T-cell (primary cell): ENCODE measurements at regions not wholly inside any gene's neighbourhood (a gene's known extent, or its start where the extent isn't known, plus 50 kb on each side); places are given as distances from the start of the nearest gene placed in this dataset.
"Not testable (repeated sequence)": the region's sequence is repeated elsewhere in the genome, so short reads cannot be mapped to it uniquely, and the experiment has no call there.

Experiments used
- ATAC-seq, 4 experiments: fragments of 200-7000 bp in 3 of 4; fragments of 150-1000 bp in 1 of 4; cut with Tn5 transposase; replicated peaks in 1 of 4; 1 replicate in 3 of 4; 2 replicates in 1 of 4; pipeline ENCODE4 v1.10.0; 2021; ENCODE audit warnings: moderate library complexity in 3 of 4, mild to moderate bottlenecking in 2 of 4, moderate number of reproducible peaks in 1 of 4
- CTCF ChIA-PET, 2 donors: fragments of 300-600 bp; sonication (Branson Sonifier 250); formaldehyde crosslinking; loops; one replicate each; lab custom pipeline; 2022; ENCODE audit warnings: antibody characterized with exemption in 2 of 2; lab: Charles Lee
- POLR2A ChIA-PET, 2 donors: fragments of 300-600 bp; sonication (Branson Sonifier 250); formaldehyde crosslinking; loops; one replicate each; lab custom pipeline; 2022; ENCODE audit warnings: antibody characterized with exemption in 2 of 2; lab: Charles Lee
- DNase-seq, 35 experiments: peaks; one replicate each; pipeline versions ENCODE4 v3.0.0 to v3.0.0-alpha.2; 2013 to 2023
- H3K27ac ChIP-seq: one replicate; pipeline ENCODE4 v1.5.1; 2013; ENCODE audit warnings: low read length
- H3K27me3 ChIP-seq, 2 experiments: replicated peaks in 1 of 2; 1 replicate in 1 of 2; 2 replicates in 1 of 2; pipeline versions ENCODE4 v1.6.1 to v1.7.0; 2013; ENCODE audit warnings: low read length in 1 of 2, mixed read lengths in 1 of 2; ENCODE audit not compliant: control insufficient read depth in 2 of 2, insufficient read depth in 2 of 2; ENCODE audit errors: extremely low read depth in 1 of 2
- H3K36me3 ChIP-seq, 2 donors: 1 replicate in 1 of 2; 2 replicates in 1 of 2; pipeline versions ENCODE4 v1.6.1 to v1.7.0; 2013; ENCODE audit warnings: low read length in 1 of 2; ENCODE audit not compliant: control insufficient read depth in 2 of 2, insufficient read depth in 1 of 2; ENCODE audit errors: extremely low read depth in 1 of 2
- H3K4me1 ChIP-seq, 2 experiments: 1 replicate in 1 of 2; 2 replicates in 1 of 2; pipeline versions ENCODE4 v1.6.1 to v1.7.0; 2013; ENCODE audit warnings: low read length in 2 of 2, mixed read lengths in 1 of 2; ENCODE audit not compliant: insufficient read depth in 2 of 2, control insufficient read depth in 1 of 2; ENCODE audit errors: extremely low read depth in 1 of 2
- H3K4me3 ChIP-seq, 2 donors: 1 replicate in 1 of 2; 2 replicates in 1 of 2; pipeline versions ENCODE4 v1.5.1 to v1.7.0; 2013; ENCODE audit warnings: mild to moderate bottlenecking in 2 of 2, low read length in 1 of 2, moderate library complexity in 1 of 2; ENCODE audit not compliant: control insufficient read depth in 1 of 2; ENCODE audit errors: extremely low read depth in 1 of 2
- H3K9me3 ChIP-seq: 2 replicates; pipeline ENCODE4 v1.7.0; 2013
- H3K27ac Mint-ChIP-seq, 2 donors: one replicate each; pipeline ENCODE4 v1.8.0; 2020 to 2021; ENCODE audit warnings: mild to moderate bottlenecking in 2 of 2, mixed read lengths in 2 of 2
- H3K27me3 Mint-ChIP-seq, 2 donors: one replicate each; pipeline ENCODE4 v1.8.0; 2021 to 2022; ENCODE audit warnings: mixed read lengths in 2 of 2
- H3K36me3 Mint-ChIP-seq: one replicate; pipeline ENCODE4 v1.8.0; 2021; ENCODE audit warnings: mixed read lengths
- H3K4me1 Mint-ChIP-seq, 3 donors: one replicate each; pipeline ENCODE4 v1.8.0; 2020 to 2022; ENCODE audit warnings: mixed read lengths in 3 of 3, mild to moderate bottlenecking in 1 of 3
- H3K4me3 Mint-ChIP-seq, 3 donors: one replicate each; pipeline ENCODE4 v1.8.0; 2020 to 2022; ENCODE audit warnings: mild to moderate bottlenecking in 3 of 3, mixed read lengths in 3 of 3, moderate library complexity in 3 of 3
- H3K9me3 Mint-ChIP-seq, 3 donors: one replicate each; pipeline ENCODE4 v1.8.0; 2020 to 2022; ENCODE audit warnings: mixed read lengths in 3 of 3
- WGBS: methylation state at CpG from one replicate; pipeline ENCODE4 v1.1.5; 2013; ENCODE audit warnings: missing lambda C conversion rate; ENCODE audit not compliant: insufficient coverage; 5-methylcytosine and 5-hydroxymethylcytosine counted together

DNA sequence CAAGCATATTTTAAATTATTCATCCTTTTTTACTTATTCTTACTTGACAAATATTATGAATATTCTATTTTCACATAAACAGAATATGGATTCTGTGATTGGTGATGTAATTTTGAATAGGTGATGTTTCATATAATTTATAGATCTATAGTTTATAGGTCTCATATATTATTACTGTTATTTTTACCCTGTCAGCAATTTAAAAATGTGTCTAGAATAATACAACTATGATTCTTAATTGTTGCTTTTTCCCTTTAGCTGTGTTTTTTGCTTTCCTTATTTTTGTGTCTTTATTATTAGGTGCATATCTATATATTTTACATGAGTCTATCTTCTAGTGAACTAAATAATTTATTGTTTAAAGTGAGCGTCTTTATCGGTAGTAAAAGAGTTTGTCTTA lies 226.7 kb upstream of the FSIP2 start:
- Mint-ChIP-seq H3K4me3 (no peak overlapping the region), H3K27me3 (no peaks in the 10 kb centered on the region), H3K4me1 (no peaks in the 10 kb centered on the region), H3K36me3 (no peaks in the 10 kb centered on the region), H3K9me3 (peaks cover 14 to 51% (median 40%) of the 10 kb centered on the region in 3 donors), H3K27ac (no peak overlapping the region)
- DNase-seq = no peak
- Histone ChIP-seq H3K27me3 (no peaks in the 10 kb centered on the region), H3K4me3 (no peak overlapping the region), H3K27ac (no peak overlapping the region), H3K9me3 (no peaks in the 10 kb centered on the region), H3K36me3 (no peaks in the 10 kb centered on the region), H3K4me1 (no peaks in the 10 kb centered on the region)
- CTCF ChIA-PET = no interaction called here
- POLR2A ChIA-PET = no interaction called here
- ATAC-seq = no peak
- WGBS = no CpG with 5 or more reads among the region's 2 CpGs

GRCh38 chr2:185522472-185522871 lies 216.1 kb upstream of the FSIP2 start:
- CTCF ChIA-PET = no interaction called here
- Mint-ChIP-seq H3K4me1 (no peaks in the 10 kb centered on the region), H3K27me3 (no peaks in the 10 kb centered on the region), H3K4me3 (no peak overlapping the region), H3K9me3 (peaks cover 16 to 28% (median 18%) of the 10 kb centered on the region in 3 donors), H3K27ac (no peak overlapping the region), H3K36me3 (no peaks in the 10 kb centered on the region)
- no peak for ATAC-seq
- no peaks in the 10 kb centered on the region for H3K36me3 ChIP-seq
- no peaks in the 10 kb centered on the region for H3K9me3 ChIP-seq
- no peaks in the 10 kb centered on the region for H3K27me3 ChIP-seq
- WGBS = 59% methylated on average over 4 of the region's 6 CpGs
- POLR2A ChIA-PET = no interaction called here
- H3K4me3 ChIP-seq = no peak overlapping the region
- no peaks in the 10 kb centered on the region for H3K4me1 ChIP-seq
- DNase-seq = no peak
- no peak overlapping the region for H3K27ac ChIP-seq

DNA sequence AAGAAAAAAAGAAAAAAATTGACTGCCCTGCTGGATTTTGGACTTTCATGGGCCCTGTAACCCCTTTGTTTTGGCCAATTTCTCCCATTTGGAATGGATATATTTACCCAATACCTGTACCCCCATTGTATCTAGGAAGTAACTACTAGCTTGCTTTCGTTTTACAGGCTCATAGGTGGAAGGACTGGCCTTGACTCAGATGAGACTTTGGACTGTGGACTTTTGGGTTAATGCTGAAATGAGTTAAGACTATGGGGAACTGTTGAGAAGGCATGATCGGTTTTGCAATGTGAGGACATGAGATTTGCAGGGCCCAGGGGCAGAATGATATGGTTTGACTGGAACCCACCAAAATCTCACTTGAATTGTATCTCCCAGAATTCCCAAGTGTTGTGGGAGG lies 214.4 kb upstream of the FSIP2 start:
- H3K27me3 Mint-ChIP-seq, H3K4me1 ChIP-seq, DNase-seq, H3K4me1 Mint-ChIP-seq, ATAC-seq, POLR2A ChIA-PET, H3K27ac ChIP-seq, H3K36me3 Mint-ChIP-seq, H3K27ac Mint-ChIP-seq, H3K36me3 ChIP-seq, H3K4me3 ChIP-seq, CTCF ChIA-PET, H3K9me3 ChIP-seq, H3K4me3 Mint-ChIP-seq, H3K27me3 ChIP-seq: not testable (repeated sequence)
- peaks cover 14 to 29% (median 18%) of the 10 kb centered on the region in 3 donors for H3K9me3 Mint-ChIP-seq
- no CpG with 5 or more reads among the region's 2 CpGs for WGBS

GRCh38 chr2:185526161-185526560 lies 212.4 kb upstream of the FSIP2 start:
- ATAC-seq (no peak), DNase-seq (no peak)
- Mint-ChIP-seq H3K4me1 (no peaks in the 10 kb centered on the region), H3K27ac (no peak overlapping the region), H3K36me3 (no peaks in the 10 kb centered on the region), H3K9me3 (peaks cover 17 to 35% (median 19%) of the 10 kb centered on the region in 3 donors), H3K27me3 (no peaks in the 10 kb centered on the region), H3K4me3 (no peak overlapping the region)
- ChIA-PET POLR2A (no interaction called here), CTCF (no interaction called here)
- Histone ChIP-seq H3K9me3 (no peaks in the 10 kb centered on the region), H3K4me3 (no peak overlapping the region), H3K36me3 (no peaks in the 10 kb centered on the region), H3K27me3 (no peaks in the 10 kb centered on the region), H3K27ac (no peak overlapping the region), H3K4me1 (no peaks in the 10 kb centered on the region)
- WGBS = no CpG with 5 or more reads among the region's 1 CpG

- Histone ChIP-seq H3K27ac (no peak overlapping the region), H3K4me1 (no peaks in the 10 kb centered on the region), H3K9me3 (no peaks in the 10 kb centered on the region), H3K36me3 (no peaks in the 10 kb centered on the region), H3K27me3 (no peaks in the 10 kb centered on the region), H3K4me3 (no peak overlapping the region)
- ChIA-PET POLR2A (no interaction called here), CTCF (no interaction called here)
- no peak overlapping the region for H3K27ac Mint-ChIP-seq
- no peaks in the 10 kb centered on the region for H3K36me3 Mint-ChIP-seq
- no peaks in the 10 kb centered on the region for H3K4me1 Mint-ChIP-seq
- peaks cover 9 to 25% (median 11%) of the 10 kb centered on the region in 3 donors for H3K9me3 Mint-ChIP-seq
- H3K4me3 Mint-ChIP-seq = no peak overlapping the region
- H3K27me3 Mint-ChIP-seq = no peaks in the 10 kb centered on the region
- no peak for ATAC-seq
- WGBS = no CpG with 5 or more reads among the region's 2 CpGs
- DNase-seq = no peak
Observed at GRCh38 chr2:185531721-185532120, 206.9 kb upstream of the FSIP2 start.

DNA sequence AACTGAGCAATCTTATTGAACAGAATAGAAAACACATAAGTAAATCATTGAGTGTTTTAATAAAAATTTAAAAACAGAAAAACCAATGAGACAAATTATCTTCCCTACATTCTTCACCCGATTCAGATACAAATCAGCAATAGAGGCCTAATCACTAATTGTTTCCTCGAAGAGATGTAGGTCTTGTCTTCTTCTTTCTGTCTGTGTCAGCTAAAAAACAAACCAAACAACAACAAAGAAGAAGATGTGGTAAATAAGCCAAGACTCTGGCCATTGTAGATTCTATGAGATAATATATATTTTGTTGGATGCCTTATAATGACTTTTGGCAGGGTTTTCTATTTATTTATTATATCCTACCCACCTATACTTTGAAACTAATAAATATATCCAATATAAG lies 200.9 kb upstream of the FSIP2 start:
- no peaks in the 10 kb centered on the region for H3K27me3 ChIP-seq
- no peak overlapping the region for H3K4me3 Mint-ChIP-seq
- H3K27ac ChIP-seq = no peak overlapping the region
- DNase-seq (no peak), ATAC-seq (no peak)
- no peaks in the 10 kb centered on the region for H3K4me1 ChIP-seq
- POLR2A ChIA-PET = no interaction called here
- peaks cover 0 to 10% (median 8%) of the 10 kb centered on the region in 3 donors for H3K9me3 Mint-ChIP-seq
- H3K27me3 Mint-ChIP-seq = no peaks in the 10 kb centered on the region
- no peaks in the 10 kb centered on the region for H3K9me3 ChIP-seq
- no peaks in the 10 kb centered on the region for H3K4me1 Mint-ChIP-seq
- WGBS = no CpG with 5 or more reads among the region's 2 CpGs
- H3K4me3 ChIP-seq = no peak overlapping the region
- CTCF ChIA-PET = no interaction called here
- H3K27ac Mint-ChIP-seq = no peak overlapping the region
- no peaks in the 10 kb centered on the region for H3K36me3 ChIP-seq
- no peaks in the 10 kb centered on the region for H3K36me3 Mint-ChIP-seq

DNA sequence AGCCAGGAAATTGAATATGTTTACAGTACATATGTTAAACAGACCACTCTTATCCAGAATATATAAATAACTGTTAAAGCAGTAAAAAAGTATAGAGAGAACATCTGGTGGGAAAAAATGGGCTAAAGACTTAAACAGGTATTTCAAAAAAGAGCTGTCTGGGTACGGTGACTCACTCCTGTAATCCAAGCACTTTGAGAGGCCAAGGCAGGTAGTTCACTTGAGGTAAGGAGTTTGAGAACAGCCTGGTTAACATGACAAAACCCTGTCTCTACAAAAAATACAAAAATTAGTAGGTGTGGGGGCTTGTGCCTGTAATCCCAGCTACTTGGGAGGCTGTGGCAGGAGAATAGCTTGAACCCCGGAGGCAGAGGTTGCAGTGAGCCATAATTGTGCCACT lies 171.4 kb upstream of the FSIP2 start:
- no CpG with 5 or more reads among the region's 2 CpGs for WGBS
- H3K4me1 Mint-ChIP-seq = no peaks in the 10 kb centered on the region
- H3K36me3 Mint-ChIP-seq = no peaks in the 10 kb centered on the region
- no peaks in the 10 kb centered on the region for H3K27me3 Mint-ChIP-seq
- H3K9me3 ChIP-seq = no peaks in the 10 kb centered on the region
- H3K27me3 ChIP-seq = no peaks in the 10 kb centered on the region
- peaks cover 8 to 25% (median 13%) of the 10 kb centered on the region in 3 donors for H3K9me3 Mint-ChIP-seq
- H3K36me3 ChIP-seq = no peaks in the 10 kb centered on the region
- no peak for ATAC-seq
- no peak for DNase-seq
- H3K4me1 ChIP-seq = no peaks in the 10 kb centered on the region
- H3K27ac Mint-ChIP-seq = no peak overlapping the region
- H3K4me3 Mint-ChIP-seq = no peak overlapping the region
- no peak overlapping the region for H3K27ac ChIP-seq
- ChIA-PET CTCF (no interaction called here), POLR2A (no interaction called here)
- no peak overlapping the region for H3K4me3 ChIP-seq
